ENCODE measurements at regions not wholly inside any gene's neighbourhood (a gene's known extent, or its start where the extent isn't known, plus 50 kb on each side); places are given as distances from the start of the nearest gene placed in this dataset.
"Not testable (repeated sequence)": the region's sequence is repeated elsewhere in the genome, so short reads cannot be mapped to it uniquely, and the experiment has no call there.

DNA sequence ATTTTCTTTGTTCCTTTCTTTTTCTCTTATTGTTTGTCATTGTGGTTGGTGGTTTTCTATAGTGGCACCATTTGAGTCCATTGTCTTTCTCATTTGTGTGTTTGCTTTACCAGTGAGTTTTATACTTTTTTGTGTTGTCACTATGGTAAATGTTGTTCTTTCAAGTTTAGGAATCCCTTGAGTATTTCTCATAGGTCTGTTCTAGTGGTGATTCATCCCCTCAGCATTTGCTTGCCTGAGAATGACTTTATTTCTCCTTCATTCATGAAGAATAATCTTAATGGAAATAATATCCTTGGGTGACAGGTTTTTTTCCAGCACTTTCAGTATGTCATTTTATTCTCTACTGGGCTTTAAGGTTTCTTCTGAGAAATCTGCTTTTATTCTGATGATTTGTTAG lies 209.2 kb upstream of the ASCC3 start:
- peaks cover 24 to 26% of the 10 kb centered on the region in 2 experiments for H3K4me1 Mint-ChIP-seq
- no peak overlapping the region for H2BK20ac ChIP-seq (ENCODE audit: low read depth, low read length, poor library complexity, severe bottlenecking)
- H3K14ac ChIP-seq (ENCODE audit: insufficient read depth, low read length) = no peak overlapping the region
- H3K56ac ChIP-seq (ENCODE audit: insufficient read length, low read depth, low read length) = no peak overlapping the region
- peaks cover 3% of the 10 kb centered on the region; the same call in 1 of the 2 replicates for H3K4me1 ChIP-seq (ENCODE audit: insufficient read depth, low read length)
- no peaks in the 10 kb centered on the region for H3K9me3 ChIP-seq (ENCODE audit: control insufficient read depth, low read depth, low read length)
- H3T11ph ChIP-seq (ENCODE audit: low read length) = no peak overlapping the region
- H3K36me3 Mint-ChIP-seq (ENCODE audit: insufficient read depth in 1 of 3, low read depth in 3 of 3) = peaks cover 0 to 16% (median 1%) of the 10 kb centered on the region in 3 experiments; a peak in 4 of 7 replicates
- H2AK5ac ChIP-seq (ENCODE audit: insufficient read length, low read length) = no peak overlapping the region
- H3K18ac ChIP-seq (ENCODE audit: insufficient read length, low read depth, low read length) = no peak overlapping the region
- H3K4me2 ChIP-seq (ENCODE audit: insufficient read depth, insufficient read length, low read length) = no peak overlapping the region
- H4K91ac ChIP-seq (ENCODE audit: insufficient read length, low read depth, low read length) = no peak overlapping the region
- H3K79me1 ChIP-seq (ENCODE audit: insufficient read depth, low read depth, low read length, poor library complexity, severe bottlenecking) = no peaks in the 10 kb centered on the region
- no peak overlapping the region for H4K5ac ChIP-seq (ENCODE audit: insufficient read length, low read depth, low read length)
- no peak overlapping the region for H3K4ac ChIP-seq (ENCODE audit: low read depth, low read length)
- H2BK5ac ChIP-seq (ENCODE audit: insufficient read length, low read length) = no peak overlapping the region
- H4K20me1 ChIP-seq (ENCODE audit: control insufficient read depth, insufficient read depth, insufficient read length) = no peaks in the 10 kb centered on the region
- H2BK120ac ChIP-seq (ENCODE audit: low read depth, low read length, poor library complexity, severe bottlenecking) = no peak overlapping the region
- no peak overlapping the region for H4K8ac ChIP-seq (replicated peaks; ENCODE audit: insufficient read length, low read depth, low read length)
- H3K23ac ChIP-seq (ENCODE audit: insufficient read length, low read depth, low read length) = no peak overlapping the region
- TF ChIP-seq, protein P1, sequence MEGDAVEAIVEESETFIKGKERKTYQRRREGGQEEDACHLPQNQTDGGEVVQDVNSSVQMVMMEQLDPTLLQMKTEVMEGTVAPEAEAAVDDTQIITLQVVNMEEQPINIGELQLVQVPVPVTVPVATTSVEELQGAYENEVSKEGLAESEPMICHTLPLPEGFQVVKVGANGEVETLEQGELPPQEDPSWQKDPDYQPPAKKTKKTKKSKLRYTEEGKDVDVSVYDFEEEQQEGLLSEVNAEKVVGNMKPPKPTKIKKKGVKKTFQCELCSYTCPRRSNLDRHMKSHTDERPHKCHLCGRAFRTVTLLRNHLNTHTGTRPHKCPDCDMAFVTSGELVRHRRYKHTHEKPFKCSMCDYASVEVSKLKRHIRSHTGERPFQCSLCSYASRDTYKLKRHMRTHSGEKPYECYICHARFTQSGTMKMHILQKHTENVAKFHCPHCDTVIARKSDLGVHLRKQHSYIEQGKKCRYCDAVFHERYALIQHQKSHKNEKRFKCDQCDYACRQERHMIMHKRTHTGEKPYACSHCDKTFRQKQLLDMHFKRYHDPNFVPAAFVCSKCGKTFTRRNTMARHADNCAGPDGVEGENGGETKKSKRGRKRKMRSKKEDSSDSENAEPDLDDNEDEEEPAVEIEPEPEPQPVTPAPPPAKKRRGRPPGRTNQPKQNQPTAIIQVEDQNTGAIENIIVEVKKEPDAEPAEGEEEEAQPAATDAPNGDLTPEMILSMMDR (conservative IDR thresholded peaks at IDR 0.05) = no peak
- no peak overlapping the region; a peak in 1 of 7 replicates for H3K27ac Mint-ChIP-seq
- no peak overlapping the region for H2BK12ac ChIP-seq (ENCODE audit: insufficient read length, low read depth, low read length)
- no peak overlapping the region for H3K4me3 Mint-ChIP-seq
- H3K27me3 ChIP-seq (ENCODE audit: insufficient read depth, low read length) = no peaks in the 10 kb centered on the region
- H3K9ac ChIP-seq (ENCODE audit: extremely low read depth, insufficient read length, low read length) = no peak overlapping the region
- peaks cover 8 to 12% of the 10 kb centered on the region in 2 experiments for H3K9me3 Mint-ChIP-seq
- H3K79me2 ChIP-seq (ENCODE audit: insufficient read depth, low read length) = no peaks in the 10 kb centered on the region
- H3K27me3 Mint-ChIP-seq (ENCODE audit: low read depth) = no peaks in the 10 kb centered on the region
- no peak for DNase-seq
- H2BK15ac ChIP-seq (ENCODE audit: low read depth, low read length) = no peak overlapping the region
- no peak overlapping the region for H3K27ac ChIP-seq (ENCODE audit: insufficient read length, low read depth, low read length)
- no peaks in the 10 kb centered on the region for H3K23me2 ChIP-seq (ENCODE audit: insufficient read length, low read depth, low read length, poor library complexity, severe bottlenecking)
- no peak overlapping the region for H2AFZ ChIP-seq (ENCODE audit: low read length)

DNA sequence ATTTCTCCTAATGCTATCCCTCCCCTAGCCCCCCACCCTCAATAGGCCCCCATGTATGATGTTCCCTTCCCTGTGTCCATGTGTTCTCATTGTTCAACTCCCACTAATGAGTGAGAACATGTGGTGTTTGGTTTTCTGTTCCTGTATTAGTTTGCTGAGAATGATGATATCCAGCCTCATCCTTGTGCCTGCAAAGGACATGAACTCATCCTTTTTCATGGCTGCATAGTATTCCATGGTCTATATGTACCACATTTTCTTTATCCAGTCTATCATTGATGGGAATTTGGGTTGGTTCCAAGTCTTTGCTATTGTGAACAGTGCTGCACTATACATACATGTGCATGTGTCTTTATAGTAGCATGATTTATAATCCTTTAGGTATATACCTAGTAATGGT lies 217.5 kb upstream of the ASCC3 start:
- H4K8ac ChIP-seq (replicated peaks; ENCODE audit: insufficient read length, low read depth, low read length); H4K91ac ChIP-seq (ENCODE audit: insufficient read length, low read depth, low read length); H3K9ac ChIP-seq (ENCODE audit: extremely low read depth, insufficient read length, low read length); H2BK12ac ChIP-seq (ENCODE audit: insufficient read length, low read depth, low read length); H3K56ac ChIP-seq (ENCODE audit: insufficient read length, low read depth, low read length); H3K23me2 ChIP-seq (ENCODE audit: insufficient read length, low read depth, low read length, poor library complexity, severe bottlenecking); H3K9me3 ChIP-seq (ENCODE audit: control insufficient read depth, low read depth, low read length); H3K9me3 Mint-ChIP-seq; H3K4me2 ChIP-seq (ENCODE audit: insufficient read depth, insufficient read length, low read length); H2AK5ac ChIP-seq (ENCODE audit: insufficient read length, low read length); H3K4me1 Mint-ChIP-seq; H3K23ac ChIP-seq (ENCODE audit: insufficient read length, low read depth, low read length); H3K4me1 ChIP-seq (ENCODE audit: insufficient read depth, low read length); H4K20me1 ChIP-seq (ENCODE audit: control insufficient read depth, insufficient read depth, insufficient read length); H2BK5ac ChIP-seq (ENCODE audit: insufficient read length, low read length); H3K79me2 ChIP-seq (ENCODE audit: insufficient read depth, low read length); H3K14ac ChIP-seq (ENCODE audit: insufficient read depth, low read length); H3K27me3 Mint-ChIP-seq (ENCODE audit: low read depth); H3T11ph ChIP-seq (ENCODE audit: low read length); H3K4me3 Mint-ChIP-seq; H2BK120ac ChIP-seq (ENCODE audit: low read depth, low read length, poor library complexity, severe bottlenecking); H4K5ac ChIP-seq (ENCODE audit: insufficient read length, low read depth, low read length); H2BK15ac ChIP-seq (ENCODE audit: low read depth, low read length); H2BK20ac ChIP-seq (ENCODE audit: low read depth, low read length, poor library complexity, severe bottlenecking); H2AFZ ChIP-seq (ENCODE audit: low read length); H3K36me3 Mint-ChIP-seq (ENCODE audit: insufficient read depth in 1 of 3, low read depth in 3 of 3); H3K4ac ChIP-seq (ENCODE audit: low read depth, low read length); H3K27ac Mint-ChIP-seq; H3K18ac ChIP-seq (ENCODE audit: insufficient read length, low read depth, low read length); H3K27ac ChIP-seq (ENCODE audit: insufficient read length, low read depth, low read length); H3K27me3 ChIP-seq (ENCODE audit: insufficient read depth, low read length); H3K79me1 ChIP-seq (ENCODE audit: insufficient read depth, low read depth, low read length, poor library complexity, severe bottlenecking); DNase-seq: not testable (repeated sequence)

Measured in H9 (cell line).